ENCODE measurements at regions not wholly inside any gene's neighbourhood (a gene's known extent, or its start where the extent isn't known, plus 50 kb on each side); places are given as distances from the start of the nearest gene placed in this dataset.

DNA sequence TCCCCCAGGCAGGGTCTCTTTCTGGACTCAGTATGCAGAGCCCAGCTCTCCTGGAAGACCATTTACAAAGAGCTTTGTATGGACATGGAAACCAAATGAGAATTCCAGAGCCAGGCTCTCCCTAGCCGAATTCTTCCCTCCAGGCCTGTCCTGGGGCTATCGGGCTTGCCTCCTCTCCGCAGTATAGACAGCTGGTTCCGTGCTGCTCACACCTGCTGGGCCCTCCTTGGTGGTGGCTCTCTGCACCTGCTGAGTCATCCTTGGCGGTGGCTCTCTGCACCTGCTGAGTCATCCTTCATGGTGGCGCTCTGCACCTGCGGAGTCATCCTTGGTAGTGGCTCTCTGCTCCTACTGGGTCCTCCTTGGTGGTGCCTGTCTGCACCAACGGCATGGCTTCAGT lies 743.5 kb downstream of the BRD1 start:
- TF ChIP-seq CTCF (IDR thresholded peaks at IDR 0.05): no peak
- no peak for TF ChIP-seq ZFX (IDR thresholded peaks at IDR 0.05; ENCODE audit: borderline replicate concordance)
